Urinary bladder (tissue), 3 donors: ENCODE measurements at regions not wholly inside any gene's neighbourhood (a gene's known extent, or its start where the extent isn't known, plus 50 kb on each side); places are given as distances from the start of the nearest gene placed in this dataset.

Experiments used
- DNase-seq: peaks from one replicate; pipeline ENCODE4 v3.0.0-alpha.2; 2015; ENCODE audit errors: extremely low spot score
- H3K27ac ChIP-seq: one replicate; pipeline ENCODE4 v1.5.1; 2013; ENCODE audit warnings: low read depth, mild to moderate bottlenecking, moderate library complexity
- H3K36me3 ChIP-seq: one replicate; pipeline ENCODE4 v1.6.1; 2013; ENCODE audit warnings: mild to moderate bottlenecking, moderate library complexity; ENCODE audit not compliant: insufficient read depth
- H3K4me1 ChIP-seq: one replicate; pipeline ENCODE4 v1.6.1; 2013; ENCODE audit warnings: mild to moderate bottlenecking, moderate library complexity; ENCODE audit not compliant: insufficient read depth
- H3K4me3 ChIP-seq: one replicate; pipeline ENCODE4 v1.5.1; 2013; ENCODE audit warnings: low read depth, low read length
- WGBS: extraction: QIAGEN DNeasy Blood & Tissue Kit; methylation state at CpG from one replicate; pipeline ENCODE4 v1.1.7; 2013; 5-methylcytosine and 5-hydroxymethylcytosine counted together
- donor health status: healthy with polysubstance abuse.
- donor health status: healthy.

- Histone ChIP-seq H3K27ac (no peak overlapping the region), H3K36me3 (no peaks in the 10 kb centered on the region), H3K4me1 (no peaks in the 10 kb centered on the region), H3K4me3 (no peak overlapping the region)
- 87% methylated on average over 1 of the region's 1 CpG for WGBS
- DNase-seq, result no peak
These were observed 524.4 kb upstream of the CDH5 start for GRCh38 chr16:65842067-65842466.

- Histone ChIP-seq H3K4me1 (no peaks in the 10 kb centered on the region), H3K27ac (no peak overlapping the region), H3K4me3 (no peak overlapping the region), H3K36me3 (no peaks in the 10 kb centered on the region)
- no peak for DNase-seq
- WGBS, result 98% methylated on average over 3 of the region's 3 CpGs
These were observed 528.5 kb upstream of the CDH5 start for GRCh38 chr16:65838001-65838400.

- Histone ChIP-seq H3K4me1 (no peaks in the 10 kb centered on the region), H3K4me3 (no peak overlapping the region), H3K27ac (no peak overlapping the region), H3K36me3 (no peaks in the 10 kb centered on the region)
- no peak for DNase-seq
- WGBS, result 94% methylated on average over 3 of the region's 3 CpGs
These were observed 529.0 kb upstream of the CDH5 start for GRCh38 chr16:65837464-65837863.

GRCh38 chr16:65834688-65835087 is 531.8 kb upstream of the CDH5 start:
- no peak for DNase-seq
- Histone ChIP-seq H3K4me3 (no peak overlapping the region), H3K4me1 (no peaks in the 10 kb centered on the region), H3K27ac (no peak overlapping the region), H3K36me3 (no peaks in the 10 kb centered on the region)

- Histone ChIP-seq H3K4me3 (no peak overlapping the region), H3K36me3 (no peaks in the 10 kb centered on the region), H3K4me1 (no peaks in the 10 kb centered on the region), H3K27ac (no peak overlapping the region)
- peak; percentile 33 for DNase-seq
- 65% methylated on average over 4 of the region's 4 CpGs for WGBS
These were observed 533.2 kb upstream of the CDH5 start for GRCh38 chr16:65833171-65833871.

- WGBS, result 77% methylated on average over 1 of the region's 1 CpG
These were observed 533.8 kb upstream of the CDH5 start for GRCh38 chr16:65832679-65833078.

GRCh38 chr16:65831903-65832666 is 534.4 kb upstream of the CDH5 start:
- Histone ChIP-seq H3K4me1 (no peaks in the 10 kb centered on the region), H3K4me3 (no peak overlapping the region), H3K36me3 (no peaks in the 10 kb centered on the region), H3K27ac (no peak overlapping the region)
- no peak for DNase-seq
- WGBS, result 95% methylated on average over 4 of the region's 4 CpGs

More at GRCh38 chr16:65832679-65833078, 533.8 kb upstream of the CDH5 start:
- Histone ChIP-seq H3K36me3 (no peaks in the 10 kb centered on the region), H3K4me1 (no peaks in the 10 kb centered on the region), H3K4me3 (no peak overlapping the region), H3K27ac (no peak overlapping the region)
- no peak for DNase-seq

GRCh38 chr16:65829076-65829475 is 537.4 kb upstream of the CDH5 start:
- H3K4me1 ChIP-seq, result no peaks in the 10 kb centered on the region

GRCh38 chr16:65828296-65828695 is 538.2 kb upstream of the CDH5 start:
- WGBS, result 68% methylated on average over 2 of the region's 2 CpGs
- no peak for DNase-seq

More at GRCh38 chr16:65829076-65829475, 537.4 kb upstream of the CDH5 start:
- Histone ChIP-seq H3K36me3 (no peaks in the 10 kb centered on the region), H3K4me3 (no peak overlapping the region), H3K27ac (no peak overlapping the region)
- DNase-seq, result no peak
- WGBS, result 78% methylated on average over 4 of the region's 4 CpGs

GRCh38 chr16:65827231-65827630 is 539.3 kb upstream of the CDH5 start:
- 97% methylated on average over 2 of the region's 2 CpGs for WGBS
- Histone ChIP-seq H3K27ac (no peak overlapping the region), H3K4me1 (no peaks in the 10 kb centered on the region), H3K36me3 (no peaks in the 10 kb centered on the region), H3K4me3 (no peak overlapping the region)
- no peak for DNase-seq

More at GRCh38 chr16:65828296-65828695, 538.2 kb upstream of the CDH5 start:
- Histone ChIP-seq H3K27ac (no peak overlapping the region), H3K4me3 (no peak overlapping the region), H3K4me1 (no peaks in the 10 kb centered on the region), H3K36me3 (no peaks in the 10 kb centered on the region)

- H3K36me3 ChIP-seq, result no peaks in the 10 kb centered on the region
- H3K4me1 ChIP-seq, result no peaks in the 10 kb centered on the region
- H3K27ac ChIP-seq, result no peak overlapping the region
- H3K4me3 ChIP-seq, result no peak overlapping the region
- DNase-seq, result no peak
- WGBS, result 84% methylated on average over 8 of the region's 8 CpGs
These were observed 541.2 kb upstream of the CDH5 start for GRCh38 chr16:65825191-65825856.

GRCh38 chr16:65822148-65822547 is 544.3 kb upstream of the CDH5 start:
- 92% methylated on average over 2 of the region's 2 CpGs for WGBS
- no peak for DNase-seq
- Histone ChIP-seq H3K4me3 (no peak overlapping the region), H3K4me1 (no peaks in the 10 kb centered on the region), H3K27ac (no peak overlapping the region), H3K36me3 (no peaks in the 10 kb centered on the region)

GRCh38 chr16:65819136-65819898 is 547.2 kb upstream of the CDH5 start:
- Histone ChIP-seq H3K4me1 (no peaks in the 10 kb centered on the region), H3K4me3 (no peak overlapping the region), H3K36me3 (no peaks in the 10 kb centered on the region), H3K27ac (no peak overlapping the region)
- no peak for DNase-seq
- WGBS, result 62% methylated on average over 4 of the region's 4 CpGs
